GM19328 (cell line): ENCODE measurements at regions not wholly inside any gene's neighbourhood (a gene's known extent, or its start where the extent isn't known, plus 50 kb on each side); places are given as distances from the start of the nearest gene placed in this dataset.

Experiments used
- ATAC-seq: cut with Tn5 transposase; IDR thresholded peaks from one replicate; pipeline ENCODE4 v1.9.1; 2021; ENCODE audit warnings: mild to moderate bottlenecking, moderate library complexity; ENCODE audit not compliant: unreplicated experiment

DNA sequence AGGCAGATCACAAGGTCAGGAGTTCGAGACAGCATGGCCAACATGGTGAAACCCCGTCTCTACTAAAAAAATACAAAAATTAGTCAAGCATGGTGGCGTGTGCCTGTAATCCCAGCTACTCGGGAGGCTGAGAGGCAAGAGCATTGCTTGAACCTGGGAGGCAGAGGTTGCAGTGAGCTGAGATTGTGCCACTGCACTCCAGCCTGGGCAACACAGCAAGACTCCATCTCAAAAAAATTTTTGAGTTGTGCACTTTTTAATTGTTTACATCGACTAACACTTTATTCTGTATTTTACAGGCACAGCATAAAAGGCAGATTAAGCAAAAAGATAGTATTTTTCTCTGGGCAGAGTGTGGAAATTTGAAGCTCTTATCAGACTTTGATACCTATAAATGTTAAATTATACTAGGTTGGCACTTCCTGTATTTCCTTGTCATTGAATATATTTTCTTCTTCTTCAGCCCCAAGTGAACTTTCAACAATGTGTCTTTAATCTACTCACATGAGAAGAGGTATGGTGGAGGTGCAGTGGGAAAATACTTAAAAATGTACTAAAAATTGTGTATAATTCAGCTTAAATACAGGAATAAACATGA is 180.6 kb upstream of the ELL2 start:
- ATAC-seq: no peak

DNA sequence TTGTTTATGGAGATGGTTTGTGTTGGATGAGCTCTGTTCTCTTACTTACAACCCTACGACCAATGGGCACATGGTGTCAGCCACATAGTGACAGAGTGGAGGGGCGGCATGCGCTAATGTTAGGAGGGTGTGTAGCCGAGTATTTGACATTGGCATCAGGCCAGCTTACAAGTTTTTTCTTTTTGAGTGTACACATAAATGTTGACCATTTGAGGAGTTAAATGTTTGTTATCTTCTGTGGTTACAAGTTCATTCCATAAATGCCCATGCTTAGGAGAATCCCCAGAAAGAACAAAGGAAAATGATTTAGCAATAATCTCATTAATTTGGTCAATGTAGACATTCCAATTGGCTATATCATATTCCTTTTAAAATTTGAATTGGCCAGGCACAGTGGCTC is 180.1 kb upstream of the ELL2 start:
- no peak for ATAC-seq

DNA sequence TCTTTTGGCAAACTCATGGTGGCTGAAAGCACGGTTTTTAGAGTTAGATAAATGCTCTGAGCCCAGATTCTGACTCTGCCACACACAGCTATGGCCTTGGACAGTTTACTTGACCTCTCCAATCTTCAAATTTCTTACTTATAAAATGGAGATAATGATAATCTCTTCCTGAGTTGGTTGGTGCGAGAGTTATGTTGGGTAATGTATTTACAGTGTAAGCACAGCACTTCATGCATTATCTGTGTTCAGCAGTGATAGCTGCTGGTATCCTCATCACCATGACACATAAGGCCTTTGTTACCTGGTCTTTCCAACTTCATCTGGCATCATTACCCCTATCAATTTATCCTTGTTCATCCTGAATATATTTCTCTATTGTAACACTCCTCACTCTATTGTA is 178.8 kb upstream of the ELL2 start:
- no peak for ATAC-seq

DNA sequence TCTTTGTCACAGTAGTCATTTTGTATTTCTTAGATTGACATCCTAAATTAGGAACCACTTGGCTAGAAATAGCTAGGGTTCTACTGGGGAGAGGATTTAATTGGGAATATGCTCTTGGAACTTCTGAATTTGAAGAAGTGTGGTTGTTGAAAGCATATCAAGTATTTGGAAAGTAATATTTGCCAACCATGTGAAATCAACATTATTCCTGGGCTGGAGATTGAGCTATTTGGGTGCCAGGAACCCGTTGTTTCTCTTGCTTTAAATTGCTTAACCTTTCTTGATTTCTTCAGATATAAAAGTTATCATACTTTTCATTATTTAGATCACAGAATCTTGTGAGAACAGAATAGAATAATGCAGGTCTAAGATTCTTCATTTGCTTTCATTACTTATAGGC is 178.4 kb upstream of the ELL2 start:
- no peak for ATAC-seq

DNA sequence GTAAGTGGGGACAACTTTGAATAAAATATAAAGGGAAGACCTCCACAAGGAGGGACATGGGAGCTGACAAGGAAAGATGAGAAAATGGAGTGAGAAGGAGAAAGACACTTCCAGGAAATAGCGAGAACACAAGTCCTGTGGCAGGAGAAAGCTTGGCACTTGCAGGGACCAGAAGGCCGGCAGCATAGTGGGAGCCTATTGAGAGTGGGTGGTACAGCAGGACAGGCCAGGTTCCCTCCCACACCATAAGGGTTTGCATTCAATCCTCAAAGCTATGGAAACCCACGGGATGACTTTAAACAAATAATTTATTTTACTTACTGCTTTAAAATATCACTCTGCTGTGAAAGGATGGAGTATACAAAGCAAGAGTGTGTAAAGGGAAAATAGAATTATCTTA is 173.2 kb upstream of the ELL2 start:
- ATAC-seq: no peak

DNA sequence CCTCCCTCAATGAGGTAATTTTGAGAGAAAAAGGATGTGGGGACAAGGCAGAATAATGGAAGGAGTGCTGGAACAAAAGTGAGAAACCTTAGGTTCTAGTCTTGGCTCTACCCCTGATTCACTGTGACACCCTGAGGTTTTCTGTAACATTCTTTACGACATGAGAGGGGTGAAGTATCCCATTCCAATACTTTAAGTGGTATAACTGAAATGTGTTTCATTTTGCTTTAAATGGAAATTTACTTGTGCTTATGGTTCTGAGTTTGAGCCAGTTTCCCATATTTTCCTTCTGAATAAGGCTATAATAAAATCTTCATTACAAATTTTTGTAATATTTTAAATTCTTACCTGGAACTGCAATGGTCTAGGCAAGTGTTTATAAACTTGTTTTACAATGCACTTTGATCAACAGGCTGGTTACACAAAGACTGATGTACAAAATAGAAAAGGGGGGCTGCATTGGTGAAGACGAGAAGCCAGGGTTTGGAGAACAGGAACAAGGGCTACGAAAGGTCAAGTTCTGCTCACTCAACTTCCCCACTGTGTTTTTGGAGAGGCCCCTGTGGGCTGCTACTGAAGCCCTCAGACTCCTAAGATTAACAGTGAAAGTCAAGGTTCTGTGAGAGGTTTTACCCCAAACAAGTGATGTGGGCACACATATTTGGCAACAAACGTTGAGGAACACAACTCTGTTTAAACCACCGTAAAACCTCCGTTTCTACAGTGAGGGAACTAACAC is 171.9 kb upstream of the ELL2 start:
- no peak for ATAC-seq

DNA sequence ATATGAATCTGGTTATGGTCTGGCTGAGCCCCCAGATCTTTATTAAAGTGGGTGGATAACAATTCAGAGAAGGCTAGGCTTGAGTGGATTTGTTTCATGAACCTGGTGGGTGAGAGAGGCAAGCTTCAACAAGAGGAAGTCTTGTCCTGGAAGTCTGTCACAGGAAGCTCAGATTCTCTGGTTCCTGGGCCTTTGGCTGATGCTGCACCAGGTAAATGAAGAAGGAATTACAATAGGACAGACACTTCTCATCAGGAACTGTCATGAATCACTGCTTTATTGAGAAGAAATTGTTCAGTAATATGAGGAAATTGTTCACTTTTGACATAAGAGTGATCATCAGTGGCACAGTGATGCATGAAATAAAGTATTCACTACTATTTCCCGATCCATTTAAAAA is 167.6 kb upstream of the ELL2 start:
- no peak for ATAC-seq

DNA sequence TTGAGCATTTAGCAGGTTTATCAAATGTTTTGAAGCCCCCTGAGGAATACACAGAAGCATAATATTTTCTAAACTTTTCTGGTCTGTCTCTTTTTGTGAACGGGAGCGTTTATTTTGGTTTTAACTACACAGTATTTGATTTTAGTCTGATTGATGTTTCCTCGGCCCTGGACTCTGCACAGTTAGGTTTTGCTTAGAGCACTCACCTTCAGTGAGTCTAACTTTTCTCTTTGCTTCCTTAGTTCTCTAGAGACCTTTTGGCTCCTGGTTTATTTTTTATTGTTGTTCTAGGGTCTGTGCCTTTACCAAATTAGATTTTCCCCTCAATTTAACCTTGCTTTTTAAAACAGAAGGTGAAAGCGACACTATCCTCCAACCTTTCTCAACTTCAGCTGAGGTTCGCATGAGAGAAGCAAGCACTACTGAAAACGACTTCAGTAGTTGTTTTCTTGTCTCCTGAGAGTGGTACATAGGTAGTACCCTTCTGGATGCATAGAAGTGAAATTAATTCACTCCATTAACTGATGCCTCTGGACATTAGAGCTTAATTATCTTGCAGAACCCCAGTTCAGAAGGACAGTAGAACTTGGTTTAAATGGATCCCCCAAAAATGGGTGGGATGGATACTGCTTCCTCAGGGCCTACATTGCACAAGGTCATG is 166.7 kb upstream of the ELL2 start:
- no peak for ATAC-seq

DNA sequence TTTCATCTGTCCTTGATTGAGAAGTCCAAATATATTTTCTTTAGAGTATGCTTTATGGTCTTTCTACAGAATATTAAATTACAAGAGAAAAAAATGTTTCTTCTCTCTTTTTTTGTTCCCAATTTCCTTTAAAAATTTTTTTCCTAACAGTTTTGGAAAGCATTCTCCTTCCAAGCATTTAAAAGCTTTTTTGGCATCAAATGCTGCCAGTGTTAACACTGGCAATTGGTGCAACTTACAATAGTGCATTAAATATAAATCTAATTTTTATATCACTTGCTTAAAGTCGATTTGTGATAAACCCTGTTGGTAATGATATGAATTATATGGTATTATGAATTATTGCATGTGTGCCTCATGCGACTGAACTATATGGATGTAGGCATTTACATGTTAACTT is 165.9 kb upstream of the ELL2 start:
- no peak for ATAC-seq

DNA sequence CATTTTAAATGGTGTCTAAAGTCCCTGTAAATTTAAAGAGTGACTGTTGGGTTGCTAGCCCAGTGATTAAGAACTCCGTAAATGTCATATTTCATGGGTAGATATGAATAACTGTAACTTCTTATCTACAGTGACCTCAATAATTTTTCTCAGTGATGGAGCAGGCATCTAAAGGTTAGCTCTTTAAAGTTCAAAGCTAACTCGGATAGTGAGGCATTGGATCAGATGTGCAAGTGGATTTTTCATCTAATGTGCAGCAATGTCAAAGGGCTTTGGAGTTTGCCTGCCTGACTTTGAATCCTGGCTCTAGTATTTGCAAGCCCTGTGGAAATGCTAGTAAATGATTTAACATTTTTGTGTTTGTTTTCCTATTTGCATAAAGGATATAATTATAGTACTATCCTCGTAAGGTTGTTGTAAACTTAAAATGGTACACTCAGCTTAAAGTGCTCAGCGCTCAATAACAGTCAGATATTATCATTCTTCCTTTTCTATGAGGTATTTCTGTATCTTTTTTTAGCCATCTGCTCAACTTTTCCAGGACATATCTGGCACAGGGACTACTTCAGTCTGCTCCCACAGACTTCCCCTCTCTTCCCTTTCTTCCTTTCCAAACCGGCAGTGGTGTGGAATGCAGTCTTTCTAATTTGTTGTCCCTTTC is 163.7 kb upstream of the ELL2 start:
- no peak for ATAC-seq

DNA sequence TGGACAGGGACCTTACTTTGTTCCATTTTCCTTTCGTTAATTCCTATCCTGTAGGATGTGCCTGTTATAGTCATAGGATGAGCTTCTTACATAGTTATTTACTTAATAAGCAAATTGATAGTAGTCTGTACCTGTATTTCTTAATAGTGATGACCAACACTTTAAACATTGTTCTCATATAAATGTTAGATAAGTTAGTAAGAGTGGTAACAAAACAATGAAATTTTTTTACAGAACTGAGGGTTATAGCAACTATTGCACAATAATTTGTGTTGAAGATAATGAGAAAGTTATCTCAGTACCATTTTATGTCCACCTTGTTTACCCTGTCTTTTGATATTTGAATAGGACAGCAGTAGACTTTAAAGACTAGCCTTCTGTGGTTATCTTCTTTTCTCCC is 162.9 kb upstream of the ELL2 start:
- ATAC-seq: no peak

DNA sequence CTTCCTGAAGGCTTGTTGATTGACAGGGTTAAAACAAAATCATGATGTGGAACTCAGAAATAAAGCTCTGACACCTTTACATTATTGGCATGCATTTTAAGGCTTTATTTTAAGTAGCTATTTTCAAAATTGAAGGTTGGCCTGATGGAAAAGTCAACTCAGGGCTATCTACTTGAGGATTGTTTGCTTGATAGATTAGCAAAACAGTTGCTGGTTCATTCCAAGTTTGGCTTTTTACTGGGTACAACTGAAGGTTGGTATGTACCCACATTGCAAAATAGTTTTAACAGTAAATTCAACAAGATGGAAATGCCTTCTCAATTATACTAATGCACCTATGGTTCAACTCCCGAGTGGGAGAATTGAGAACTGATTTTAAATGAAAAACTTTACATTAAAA is 161.8 kb upstream of the ELL2 start:
- ATAC-seq: no peak

DNA sequence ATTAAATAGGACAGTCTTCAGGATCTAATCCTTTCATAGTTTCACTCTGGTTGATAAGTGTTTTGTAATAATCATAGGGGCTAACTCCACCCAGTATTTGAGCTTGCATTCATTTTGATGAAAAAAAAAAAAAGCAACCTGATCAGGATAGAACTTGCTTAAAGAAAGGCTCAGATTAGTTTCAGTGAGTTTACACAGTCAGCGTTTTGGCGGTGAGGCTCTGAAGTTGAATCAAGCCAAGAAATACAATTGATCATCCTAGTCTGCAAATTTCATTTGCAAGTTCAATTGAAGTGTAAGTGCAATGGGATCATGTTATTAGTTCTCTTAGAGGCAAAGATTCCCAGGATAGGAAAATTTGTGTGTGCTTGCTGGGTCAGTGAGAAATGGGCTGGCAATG is 159.7 kb upstream of the ELL2 start:
- no peak for ATAC-seq

DNA sequence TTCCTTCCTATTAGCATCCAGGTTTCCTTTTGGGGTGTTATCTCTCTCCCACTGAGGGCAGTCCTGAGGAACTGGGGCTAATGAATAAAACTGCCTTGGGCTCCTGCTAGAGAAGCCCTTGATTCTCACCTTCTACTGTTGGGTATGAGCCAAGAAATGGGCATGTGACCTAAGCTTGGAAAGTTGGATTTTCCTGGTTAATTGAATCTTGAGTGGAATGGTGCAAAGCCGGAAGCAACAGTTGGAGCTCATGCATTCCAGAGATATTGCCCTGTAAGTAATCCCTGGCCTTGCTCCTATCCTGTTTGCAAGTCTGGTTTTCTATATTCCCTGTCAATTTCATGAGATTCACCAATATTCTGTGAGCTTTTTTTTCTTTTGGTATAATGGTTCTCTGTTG is 158.5 kb upstream of the ELL2 start:
- no peak for ATAC-seq

DNA sequence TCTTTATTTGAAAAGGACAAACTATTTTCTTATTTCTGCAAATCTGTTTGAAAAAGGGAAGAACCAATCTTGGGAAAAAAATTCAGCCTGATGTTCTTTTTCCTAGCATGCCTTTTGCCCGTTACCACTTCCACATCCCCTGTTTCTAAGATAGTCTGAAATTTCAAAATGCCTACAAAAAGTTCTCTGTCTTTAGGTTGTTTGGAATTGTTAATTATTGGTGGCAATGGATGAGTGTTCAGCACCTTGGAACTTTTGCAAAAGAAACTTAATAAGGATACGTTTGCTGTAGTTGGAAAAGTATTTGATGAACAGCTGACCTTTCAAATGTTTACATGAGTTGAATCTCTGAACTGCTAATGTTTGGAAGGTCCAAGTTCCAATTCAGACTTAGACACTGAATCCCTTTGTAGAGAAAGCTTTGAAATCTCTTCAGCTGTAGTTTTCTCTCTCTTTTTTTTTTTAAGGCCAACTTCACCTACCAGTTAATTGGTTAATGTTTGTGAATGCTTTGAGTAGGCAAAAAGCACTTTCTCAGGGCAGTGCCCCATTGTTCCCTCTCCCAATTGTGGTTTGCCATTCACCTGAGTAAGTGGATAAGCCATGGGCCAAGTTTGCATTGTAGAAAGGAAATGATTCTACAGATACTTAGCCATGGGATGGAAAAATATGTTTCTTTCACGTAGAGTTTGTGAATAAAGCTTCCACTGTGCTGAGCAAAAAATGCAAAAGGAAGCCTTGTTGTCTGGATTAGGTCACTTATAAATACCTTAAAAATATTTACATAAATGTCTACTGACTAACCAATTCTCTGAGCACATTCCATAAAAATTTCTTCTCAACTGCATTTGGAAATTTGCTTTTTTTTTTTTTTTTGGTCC is 156.4 kb upstream of the ELL2 start:
- no peak for ATAC-seq

DNA sequence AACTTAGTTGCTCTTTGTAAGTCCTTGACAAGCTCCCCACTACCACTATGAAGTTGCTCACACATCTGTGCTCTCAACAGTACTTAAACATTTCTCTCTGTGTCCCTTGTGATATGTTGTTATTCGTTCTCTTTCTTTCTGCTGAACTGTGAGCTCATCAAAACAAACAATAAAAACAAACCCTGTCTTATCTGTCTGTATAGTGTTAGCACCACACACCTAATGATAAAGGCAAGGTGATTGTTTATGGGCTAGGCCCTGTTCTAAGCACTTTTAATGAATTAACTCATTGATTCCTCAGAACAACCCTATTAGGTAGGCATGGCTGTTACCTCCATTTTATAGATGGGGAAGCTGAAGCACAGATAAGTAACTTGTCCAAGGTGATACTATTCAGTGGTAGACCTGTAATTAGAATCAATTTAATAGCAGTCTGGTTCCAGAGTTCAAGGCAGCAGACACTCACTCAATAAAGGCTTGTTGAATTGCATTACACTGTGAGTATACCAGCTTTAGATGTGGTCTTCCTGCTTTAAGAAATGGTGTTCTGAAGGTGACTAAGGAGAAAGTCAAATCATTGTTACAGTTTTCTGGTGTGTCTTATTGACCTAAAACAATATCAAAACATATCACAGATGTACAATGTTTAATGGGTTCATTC is 153.6 kb upstream of the ELL2 start:
- no peak for ATAC-seq

DNA sequence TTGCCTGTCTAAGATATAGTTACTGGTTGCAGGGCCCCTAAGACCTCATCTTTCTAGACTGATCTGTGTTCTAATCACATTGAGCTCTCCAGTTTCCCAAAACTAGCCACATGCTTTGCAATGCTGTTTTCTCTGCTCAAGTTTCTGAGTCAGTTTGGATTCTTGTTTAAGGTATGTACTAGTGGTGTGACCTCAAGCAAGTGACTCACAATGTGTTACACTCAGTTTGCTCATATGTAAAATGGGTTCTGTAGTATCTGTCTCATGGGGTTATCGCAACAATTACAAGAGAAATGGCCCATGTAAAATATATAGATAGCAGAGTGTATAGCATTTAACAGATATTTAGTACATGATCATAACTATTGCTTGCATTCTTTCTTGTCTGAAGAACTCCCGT is 153.1 kb upstream of the ELL2 start:
- ATAC-seq: no peak

DNA sequence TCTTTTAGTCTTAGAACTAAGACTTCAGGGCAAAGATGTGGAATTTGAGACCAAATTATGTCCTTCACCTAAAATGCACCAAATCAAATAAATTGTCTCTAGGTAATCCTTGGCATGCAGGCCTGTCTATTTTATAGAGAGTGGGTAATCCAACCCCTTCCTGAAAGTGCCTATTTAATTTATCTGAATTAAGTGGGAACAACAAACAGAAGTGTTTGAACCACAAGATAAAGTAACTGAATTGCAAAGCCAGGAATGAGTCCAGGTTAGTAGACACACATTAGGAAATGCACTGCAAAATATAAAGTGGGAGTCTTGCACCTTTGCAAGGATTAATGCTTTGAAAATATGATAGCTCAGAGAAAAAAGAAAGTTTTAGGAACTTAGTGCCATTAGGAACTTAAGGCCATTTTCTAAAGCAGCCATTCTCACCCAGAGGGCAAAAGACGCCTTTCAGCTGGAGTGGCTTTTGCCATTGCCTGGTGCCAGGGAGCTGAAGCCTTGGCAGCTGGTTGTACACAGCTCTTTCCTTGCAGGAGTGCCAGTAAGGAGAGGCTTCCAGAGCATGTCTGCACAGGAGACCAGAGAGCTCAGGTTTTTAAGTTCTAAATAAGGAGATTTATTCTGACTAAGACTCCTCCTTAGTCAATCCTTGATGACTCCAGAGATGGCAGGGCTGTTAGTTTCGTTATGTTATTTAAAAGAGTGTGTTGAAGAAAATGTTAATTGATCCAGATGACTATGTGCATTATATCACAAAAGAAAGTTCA is 151.7 kb upstream of the ELL2 start:
- ATAC-seq: no peak

DNA sequence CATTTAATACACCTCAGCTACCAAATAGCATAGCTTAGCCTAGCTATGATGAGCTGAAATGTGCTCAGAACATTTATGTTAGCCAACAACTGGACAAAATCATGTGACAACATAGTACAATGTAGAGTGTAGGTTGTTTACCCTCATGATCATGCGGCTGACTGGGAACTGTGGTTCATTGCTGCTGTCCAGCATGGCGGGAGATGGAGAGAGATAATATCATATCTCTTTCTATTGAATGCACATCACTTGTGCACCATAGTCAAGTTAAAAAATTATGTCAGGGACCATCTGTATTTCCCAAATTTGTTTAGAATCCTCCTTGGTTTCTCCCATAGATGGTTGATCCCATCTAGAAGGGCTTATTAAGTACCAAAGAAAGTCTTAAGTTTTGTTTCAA is 151.1 kb upstream of the ELL2 start:
- ATAC-seq: no peak
